PC-9 (cell line): ENCODE measurements at regions not wholly inside any gene's neighbourhood (a gene's known extent, or its start where the extent isn't known, plus 50 kb on each side); places are given as distances from the start of the nearest gene placed in this dataset.

Experiments used
- EZH2 ChIP-seq: fragments of 200-600 bp; sonication (generic); IDR thresholded peaks from 2 replicates; pipeline ENCODE4 v1.8.0; 2017; ENCODE audit warnings: antibody characterized with exemption, low read depth
- TF ChIP-seq, protein P1 (sequence below): fragments of 200-600 bp; sonication (generic); conservative IDR thresholded peaks from 2 replicates; pipeline ENCODE4 v1.6.1; 2017; ENCODE audit warnings: mixed run types, antibody characterized with exemption, mild to moderate bottlenecking, moderate library complexity

- TF ChIP-seq, protein P1, sequence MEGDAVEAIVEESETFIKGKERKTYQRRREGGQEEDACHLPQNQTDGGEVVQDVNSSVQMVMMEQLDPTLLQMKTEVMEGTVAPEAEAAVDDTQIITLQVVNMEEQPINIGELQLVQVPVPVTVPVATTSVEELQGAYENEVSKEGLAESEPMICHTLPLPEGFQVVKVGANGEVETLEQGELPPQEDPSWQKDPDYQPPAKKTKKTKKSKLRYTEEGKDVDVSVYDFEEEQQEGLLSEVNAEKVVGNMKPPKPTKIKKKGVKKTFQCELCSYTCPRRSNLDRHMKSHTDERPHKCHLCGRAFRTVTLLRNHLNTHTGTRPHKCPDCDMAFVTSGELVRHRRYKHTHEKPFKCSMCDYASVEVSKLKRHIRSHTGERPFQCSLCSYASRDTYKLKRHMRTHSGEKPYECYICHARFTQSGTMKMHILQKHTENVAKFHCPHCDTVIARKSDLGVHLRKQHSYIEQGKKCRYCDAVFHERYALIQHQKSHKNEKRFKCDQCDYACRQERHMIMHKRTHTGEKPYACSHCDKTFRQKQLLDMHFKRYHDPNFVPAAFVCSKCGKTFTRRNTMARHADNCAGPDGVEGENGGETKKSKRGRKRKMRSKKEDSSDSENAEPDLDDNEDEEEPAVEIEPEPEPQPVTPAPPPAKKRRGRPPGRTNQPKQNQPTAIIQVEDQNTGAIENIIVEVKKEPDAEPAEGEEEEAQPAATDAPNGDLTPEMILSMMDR, result no peak
- TF ChIP-seq EZH2, result no peak
Measured at GRCh38 chr7:153021542-153021941, 262.0 kb downstream of the ACTR3B start.
